Activated T-cell treated with anti-CD3 and anti-CD28 coated beads, Interleukin-2, amount 50 U/mL, for 48 hours (primary cell): ENCODE measurements at regions not wholly inside any gene's neighbourhood (a gene's known extent, or its start where the extent isn't known, plus 50 kb on each side); places are given as distances from the start of the nearest gene placed in this dataset.

ENCODE experiments used
- DNase-seq, 2 experiments: peaks; one replicate each; pipeline ENCODE4 v3.0.0-alpha.2; 2020

GRCh38 chr11:121898903-121899302 is 217.1 kb downstream of the BLID start:
- no peak for DNase-seq

DNA sequence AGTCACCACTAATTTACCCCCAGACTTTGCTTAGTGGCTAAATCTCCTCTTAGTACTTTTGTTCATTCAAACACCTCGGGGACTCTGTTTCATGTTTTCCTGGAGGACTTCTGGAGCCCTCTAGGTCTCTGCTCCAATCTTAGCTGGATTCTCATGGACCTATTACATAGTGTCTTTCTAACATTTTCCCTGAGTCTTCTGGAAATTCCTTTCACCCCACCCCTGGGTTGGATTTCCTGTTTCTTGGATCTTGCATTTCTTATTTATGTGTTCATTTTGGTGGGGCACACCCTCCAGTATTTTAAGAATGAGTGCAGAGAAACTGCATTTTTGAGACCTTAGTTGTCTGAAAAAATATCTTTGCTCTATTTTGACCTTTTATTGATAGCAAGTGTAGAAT is 220.1 kb downstream of the BLID start:
- no peak for DNase-seq

- no peak for DNase-seq
Measured at GRCh38 chr11:121894581-121894980, 221.4 kb downstream of the BLID start.

DNA sequence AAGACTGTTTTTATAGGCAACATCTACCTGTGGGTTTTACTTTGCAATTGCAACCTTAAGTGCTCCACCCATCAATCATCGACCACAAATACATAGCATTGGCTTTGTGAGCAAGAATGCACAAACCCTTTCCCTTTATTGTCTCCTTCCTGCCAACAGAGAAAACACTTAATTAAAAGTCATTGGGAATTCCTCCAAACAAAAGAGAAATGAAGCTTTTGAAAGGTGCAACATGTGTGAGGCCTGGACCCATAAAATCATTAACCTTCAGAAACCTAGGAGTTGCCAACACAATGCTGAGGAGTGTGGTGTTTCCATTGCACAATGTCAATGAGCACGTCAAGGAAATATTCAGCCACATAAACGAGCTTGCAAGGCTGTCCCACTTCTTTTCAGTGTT is 223.2 kb downstream of the BLID start:
- DNase-seq = no peak

GRCh38 chr11:121892131-121892681 is 223.8 kb downstream of the BLID start:
- DNase-seq = no peak

- no peak for DNase-seq
Measured at GRCh38 chr11:121890946-121891515, 225.0 kb downstream of the BLID start.

- no peak for DNase-seq
Measured at GRCh38 chr11:121890377-121890776, 225.6 kb downstream of the BLID start.

DNA sequence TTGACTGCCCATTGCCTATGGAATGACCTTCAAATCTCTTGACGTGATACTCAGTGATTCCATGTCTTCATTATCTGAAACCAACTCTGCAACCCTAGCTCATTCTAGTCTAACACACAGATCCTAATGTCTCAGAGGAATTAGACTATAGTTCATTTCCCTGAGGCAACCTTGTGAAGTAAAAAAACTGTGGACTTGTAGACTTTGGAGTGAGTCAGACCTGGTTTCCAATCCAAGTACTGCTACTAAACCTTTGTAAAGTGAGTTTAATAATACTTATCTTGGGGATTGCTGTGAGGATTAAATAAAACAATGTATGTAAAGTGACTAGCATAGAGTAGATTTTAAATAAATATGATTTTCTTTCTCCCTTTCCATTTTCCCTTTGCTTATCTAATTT is 226.1 kb downstream of the BLID start:
- DNase-seq = no peak

DNA sequence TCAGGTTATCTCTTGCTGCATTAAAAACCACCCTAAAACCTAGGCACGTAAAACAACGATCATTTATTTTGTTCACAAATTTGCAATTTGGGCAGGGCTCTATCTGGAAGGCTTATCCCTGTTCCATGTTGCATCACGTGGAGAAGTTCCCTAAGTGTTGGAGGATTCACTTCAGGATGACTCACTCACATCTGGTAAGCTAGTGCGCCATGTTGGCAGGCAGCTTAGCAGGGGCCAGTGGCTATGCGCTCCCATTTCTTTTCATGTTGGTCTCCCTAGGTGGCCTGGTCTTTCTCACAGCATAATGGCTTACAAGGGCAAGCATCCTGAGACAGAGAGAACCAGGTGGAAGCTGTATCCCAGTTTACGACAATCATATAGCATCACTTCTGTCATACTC is 226.8 kb downstream of the BLID start:
- DNase-seq = no peak

- DNase-seq = no peak
Measured at GRCh38 chr11:121887976-121888557, 227.9 kb downstream of the BLID start.

GRCh38 chr11:121887569-121887968 is 228.4 kb downstream of the BLID start:
- no peak for DNase-seq

- DNase-seq = no peak
Measured at GRCh38 chr11:121886996-121887395, 229.0 kb downstream of the BLID start.

DNA sequence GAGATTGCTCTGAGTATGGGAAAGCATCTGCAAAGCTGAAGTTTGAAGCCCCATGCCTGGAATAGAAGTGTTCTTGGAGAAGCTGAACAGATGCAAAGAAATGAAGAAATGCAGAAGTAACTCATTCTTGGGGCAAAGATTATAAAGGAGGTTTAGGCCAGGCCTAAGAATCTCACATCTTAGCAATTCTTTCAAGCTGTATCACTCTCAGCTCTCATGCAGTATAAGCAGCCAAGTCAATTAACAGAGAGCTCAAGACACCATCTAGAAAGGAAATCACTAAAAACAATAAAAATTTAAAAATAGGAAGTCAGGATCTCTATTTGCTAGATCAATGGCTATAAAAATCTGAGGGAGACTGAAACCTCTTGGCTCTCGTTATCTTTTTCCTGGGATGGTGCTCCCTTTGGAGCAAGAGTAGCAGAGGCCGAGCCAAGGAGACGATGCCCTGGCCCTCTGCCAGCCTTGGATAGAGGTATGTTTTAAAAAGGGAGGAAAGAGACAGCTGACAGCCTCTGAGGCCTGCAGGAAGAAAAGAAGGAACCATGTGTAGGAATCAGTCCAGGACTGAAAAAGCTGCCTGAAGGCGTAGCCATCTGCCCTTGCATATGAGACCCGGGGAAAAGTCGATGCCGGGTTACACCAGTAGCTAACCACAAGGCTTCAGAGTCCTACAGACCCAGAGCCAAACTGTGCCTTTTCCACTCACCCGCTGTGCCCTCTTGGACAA is 229.8 kb downstream of the BLID start:
- no peak for DNase-seq

DNA sequence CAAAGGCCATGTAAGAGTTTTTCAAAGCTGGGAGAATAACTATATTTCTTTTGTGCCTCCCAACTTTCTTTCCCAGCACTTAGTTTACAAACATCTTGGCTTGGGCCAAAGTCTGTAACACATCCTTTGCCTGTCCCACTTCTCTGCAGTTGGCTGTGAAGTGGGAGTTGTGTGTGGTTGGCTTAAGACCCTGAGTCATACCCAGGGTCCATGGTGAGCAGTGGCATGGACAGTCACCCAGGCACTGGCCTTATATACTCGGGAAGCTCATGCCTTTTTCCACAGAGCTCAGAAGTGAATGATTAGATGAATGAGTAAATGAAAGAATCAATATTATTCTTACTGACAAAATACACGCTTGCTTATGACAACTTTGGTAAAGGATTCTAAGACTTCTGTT is 231.4 kb downstream of the BLID start:
- DNase-seq = no peak

DNA sequence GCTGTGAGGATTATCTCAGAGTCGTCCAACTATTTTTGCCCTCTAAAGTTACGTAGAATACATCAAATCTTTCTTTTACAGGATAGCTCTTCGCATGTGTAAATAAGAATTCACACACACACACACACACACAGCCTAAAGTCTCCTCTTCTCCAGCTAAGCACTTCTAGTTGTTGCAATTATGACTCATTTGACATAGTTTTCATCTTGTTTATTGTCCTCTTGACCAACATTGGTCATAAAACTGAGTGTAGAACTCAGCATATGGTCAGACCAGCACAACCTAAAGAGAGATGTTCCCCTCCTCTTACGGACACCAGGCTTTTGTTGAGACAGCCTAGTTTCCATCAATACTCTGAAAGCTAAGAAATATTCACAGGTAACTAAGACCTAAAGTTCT is 234.2 kb downstream of the BLID start:
- DNase-seq = no peak

GRCh38 chr11:121877152-121877551 is 238.9 kb downstream of the BLID start:
- no peak for DNase-seq

DNA sequence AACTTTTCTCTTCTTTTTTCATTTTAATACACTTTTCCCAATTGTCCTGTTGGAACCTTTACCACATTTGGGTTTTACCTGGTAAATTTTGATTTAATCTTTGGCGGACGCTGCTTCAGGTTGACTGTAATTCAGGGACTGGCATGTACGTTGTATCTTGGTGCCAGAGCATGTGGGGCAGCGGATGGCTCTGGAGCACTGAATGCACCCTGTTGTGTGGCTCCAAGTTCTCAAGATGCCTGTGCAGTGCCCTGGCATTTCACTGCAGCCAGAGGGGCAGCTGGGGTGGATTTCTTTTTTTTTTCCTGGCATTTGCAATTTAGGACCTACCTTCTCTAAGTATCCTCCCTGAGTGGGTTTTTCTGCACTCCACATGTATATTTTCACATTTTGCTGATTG is 242.2 kb downstream of the BLID start:
- DNase-seq = no peak

DNA sequence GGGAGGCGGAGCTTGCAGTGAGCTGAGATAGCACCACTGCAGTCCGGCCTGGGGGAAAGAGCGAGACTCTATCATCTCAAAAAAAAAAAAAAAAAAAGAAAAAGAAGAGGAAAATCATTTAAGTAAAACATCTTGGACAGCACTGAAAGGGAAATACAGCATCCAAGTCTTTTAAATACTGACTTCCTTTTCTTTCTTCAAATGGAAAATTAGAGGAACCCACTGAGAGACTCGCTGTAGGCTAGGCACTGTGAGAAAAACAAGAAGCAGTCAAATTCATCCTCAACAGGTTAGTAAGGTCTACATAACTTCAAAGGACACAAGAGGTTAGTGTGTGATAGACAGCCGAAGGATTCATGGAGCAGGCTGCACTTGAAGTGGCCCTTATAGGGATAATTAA is 243.7 kb downstream of the BLID start:
- no peak for DNase-seq

DNA sequence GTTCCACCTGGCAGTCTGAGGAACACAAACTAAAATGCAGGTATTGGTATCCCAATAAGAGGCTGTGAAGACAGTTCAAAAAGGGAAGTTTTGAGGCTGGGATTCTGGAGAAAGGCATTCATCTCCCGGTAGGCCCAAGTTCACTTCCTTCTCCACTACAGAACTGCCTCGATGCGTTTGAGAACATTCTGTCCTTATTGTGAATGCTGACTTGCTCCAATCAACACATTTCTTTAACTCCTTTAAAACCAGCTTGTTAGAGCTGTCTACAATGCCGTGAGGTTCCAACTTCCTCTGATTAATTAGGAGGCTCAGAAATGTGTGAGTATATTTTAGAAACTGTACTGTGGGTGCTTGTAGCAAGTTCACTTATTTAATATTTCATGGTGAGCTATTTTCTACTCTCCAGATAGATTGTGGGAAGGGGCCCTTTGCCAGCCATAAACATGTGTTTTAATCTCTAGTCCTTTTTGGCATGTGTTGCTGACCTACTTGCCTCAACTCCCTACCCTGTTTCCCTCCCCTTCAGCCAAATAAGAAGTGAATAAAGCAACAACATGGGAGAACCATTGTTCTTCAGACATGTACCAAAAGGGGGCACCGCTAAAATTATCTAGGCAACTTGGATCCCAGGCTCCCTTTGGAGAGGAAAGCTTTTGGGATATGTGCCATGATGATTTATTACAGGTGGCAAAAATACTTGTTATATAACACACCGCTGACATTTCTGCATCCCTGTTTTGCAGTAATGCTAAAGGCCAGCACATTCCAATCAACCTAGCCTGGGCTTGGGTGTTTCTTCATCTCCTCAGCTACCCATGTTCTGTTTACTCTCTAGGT is 245.6 kb downstream of the BLID start:
- DNase-seq = no peak

GRCh38 chr11:121869478-121869877 is 246.5 kb downstream of the BLID start:
- no peak for DNase-seq

DNA sequence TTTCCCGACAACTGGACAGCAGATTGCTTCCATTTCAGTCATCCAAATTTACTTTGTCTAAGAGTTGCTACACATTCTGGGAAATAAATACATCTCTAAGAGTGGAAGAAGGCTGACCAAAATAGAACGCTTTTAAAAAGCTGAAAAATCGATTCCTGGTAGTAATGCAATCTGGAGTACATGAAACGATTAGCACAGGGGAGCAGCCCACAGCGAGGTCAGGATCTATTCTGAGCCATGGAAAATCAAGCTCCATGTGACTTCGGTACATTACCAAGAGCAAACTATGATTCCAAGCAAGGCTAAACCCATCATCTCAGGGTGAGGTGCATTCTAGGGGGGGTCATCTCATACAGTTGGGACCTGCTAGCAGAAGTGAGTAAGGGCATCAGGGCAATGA is 249.3 kb downstream of the BLID start:
- no peak for DNase-seq

- no peak for DNase-seq
Measured at GRCh38 chr11:121864660-121865059, 251.4 kb downstream of the BLID start.

DNA sequence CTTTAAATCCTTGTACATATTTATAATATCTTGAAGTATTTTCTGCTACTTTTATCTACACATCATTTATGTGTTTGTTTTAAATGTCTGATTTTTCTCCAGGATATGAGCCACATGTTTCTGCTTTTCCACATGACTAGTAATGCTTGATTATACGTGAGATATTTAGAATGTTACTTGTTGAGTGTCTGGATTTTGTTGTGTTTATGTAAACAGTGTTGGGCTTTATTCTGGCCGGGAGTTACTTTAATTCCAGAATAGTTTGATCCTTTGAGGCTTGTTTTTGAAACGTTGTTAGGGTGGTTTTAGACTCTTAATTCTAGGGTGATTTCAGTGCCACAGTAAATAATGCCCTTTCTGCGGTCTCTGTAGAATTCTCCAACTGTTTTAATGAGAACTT is 252.9 kb downstream of the BLID start:
- DNase-seq = no peak
